GM12891 (cell line): ENCODE measurements at regions not wholly inside any gene's neighbourhood (a gene's known extent, or its start where the extent isn't known, plus 50 kb on each side); places are given as distances from the start of the nearest gene placed in this dataset.
A peak's percentile ranks its signal among the peaks of the same experiment; 100 is the strongest.

Experiments
- DNase-seq: peaks from one replicate; pipeline ENCODE4 v3.0.0; 2011; ENCODE audit warnings: low spot score; ENCODE audit not compliant: insufficient read length
- FAIRE-seq: peaks from 2 replicates; lab custom pipeline; 2011; peaks lifted over from hg19 to GRCh38; lab: Jason Lieb, UNC
- PAX5 ChIP-seq: IDR thresholded peaks from 2 replicates; pipeline ENCODE4 v1.6.1; 2011; ENCODE audit warnings: low read length, moderate library complexity, mild to moderate bottlenecking; ENCODE audit not compliant: insufficient read depth, severe bottlenecking
- POLR2A ChIP-seq: IDR thresholded peaks from 2 replicates; pipeline ENCODE4 v1.6.1; 2011; ENCODE audit warnings: low read depth, low read length, control low read depth
- POLR2AphosphoS5 ChIP-seq: IDR thresholded peaks from 2 replicates; pipeline ENCODE4 v1.6.1; 2011; ENCODE audit warnings: low read depth, low read length, control low read depth
- POU2F2 ChIP-seq: IDR thresholded peaks from 2 replicates; pipeline ENCODE4 v1.6.1; 2011; ENCODE audit warnings: low read depth, mild to moderate bottlenecking, control low read depth, low read length, moderate library complexity
- SPI1 ChIP-seq: IDR thresholded peaks from 2 replicates; pipeline ENCODE4 v1.6.1; 2011; ENCODE audit warnings: low read depth, low read length, control low read depth
- TAF1 ChIP-seq: IDR thresholded peaks from 2 replicates; pipeline ENCODE4 v1.6.1; 2011; ENCODE audit warnings: low read depth, low read length, control low read depth

GRCh38 chr16:74141015-74141414, 155.6 kb upstream of the PSMD7 start:
- DNase-seq (no peak), FAIRE-seq (no peak)
- TF ChIP-seq PAX5 (no peak), TAF1 (no peak), SPI1 (no peak), POU2F2 (no peak), POLR2A (no peak)

- TF ChIP-seq SPI1 (no peak), POU2F2 (no peak), PAX5 (no peak), TAF1 (no peak), POLR2A (no peak), POLR2AphosphoS5 (no peak)
- no peak for FAIRE-seq
- DNase-seq, result no peak
These were observed 156.1 kb upstream of the PSMD7 start for GRCh38 chr16:74140557-74140956.

DNA sequence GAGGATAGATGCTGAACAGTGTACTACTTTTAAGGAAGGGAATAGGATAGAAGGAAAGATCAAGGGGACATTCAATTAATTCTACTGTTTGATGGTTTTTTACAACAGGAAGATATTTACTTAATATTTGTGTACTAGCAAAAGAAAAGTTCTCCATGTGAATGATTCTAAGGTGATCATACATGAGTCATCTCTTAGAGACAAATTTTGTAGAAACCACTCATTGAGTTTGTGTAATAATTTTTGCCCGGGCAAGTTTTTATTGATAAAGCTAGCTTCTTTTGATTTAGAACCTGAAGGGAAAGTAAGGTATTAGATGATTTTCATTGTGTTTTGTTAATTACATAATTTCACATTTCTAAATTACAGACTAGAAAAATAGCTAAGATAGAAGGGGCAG, 172.8 kb upstream of the PSMD7 start:
- no peak for FAIRE-seq
- TF ChIP-seq POLR2AphosphoS5, result no peak
- TF ChIP-seq TAF1, result no peak
- no peak for TF ChIP-seq PAX5
- TF ChIP-seq SPI1, result no peak
- no peak for TF ChIP-seq POLR2A
- TF ChIP-seq POU2F2, result no peak
- DNase-seq, result no peak

GRCh38 chr16:74123195-74123594, 173.4 kb upstream of the PSMD7 start:
- DNase-seq (no peak), FAIRE-seq (no peak)
- no peak for TF ChIP-seq TAF1
- no peak for TF ChIP-seq POLR2A
- no peak for TF ChIP-seq SPI1
- no peak for TF ChIP-seq PAX5
- no peak for TF ChIP-seq POLR2AphosphoS5

DNA sequence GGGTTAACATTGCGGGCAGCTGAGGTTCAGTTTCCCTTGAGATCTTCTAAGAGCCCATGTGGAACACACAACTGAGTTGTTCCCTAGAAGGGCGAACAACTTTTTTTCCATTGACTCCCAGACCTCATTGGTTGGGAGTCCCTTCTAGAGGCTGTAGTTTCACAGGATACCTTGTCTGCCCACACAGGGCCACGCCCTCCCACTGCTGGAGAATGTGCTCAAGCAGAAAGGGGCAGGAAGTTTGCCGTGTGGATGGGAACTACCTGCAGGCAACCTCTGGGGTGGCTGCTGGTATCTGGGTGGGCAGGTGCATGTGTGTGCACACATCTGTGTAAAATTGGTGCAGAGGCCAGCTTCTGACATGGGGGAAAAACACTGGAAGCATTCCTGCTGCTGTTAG, 178.8 kb upstream of the PSMD7 start:
- TF ChIP-seq POLR2AphosphoS5, result no peak
- TF ChIP-seq POLR2A, result no peak
- no peak for TF ChIP-seq SPI1
- no peak for TF ChIP-seq TAF1
- no peak for TF ChIP-seq PAX5
- DNase-seq (no peak), FAIRE-seq (no peak)

DNA sequence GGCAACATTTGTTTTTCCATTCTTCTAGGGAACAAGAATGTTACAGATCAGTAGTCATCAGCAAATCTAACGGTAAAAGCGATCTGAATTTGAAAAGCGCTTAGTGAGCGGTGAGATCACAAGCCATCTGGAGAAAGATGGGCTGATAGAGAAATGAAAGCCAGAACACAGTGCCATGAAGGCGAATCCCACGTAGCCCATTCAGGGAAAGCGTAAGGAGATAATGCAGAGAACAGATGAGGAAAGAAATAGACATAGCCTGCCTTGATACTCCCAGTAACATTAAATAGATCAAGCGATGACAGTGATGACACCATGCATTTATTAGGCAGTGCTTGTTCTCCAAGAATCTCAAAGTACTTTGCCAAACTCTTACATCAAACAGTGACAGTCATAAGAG, 183.1 kb upstream of the PSMD7 start:
- FAIRE-seq, result no peak
- TF ChIP-seq SPI1 (no peak), PAX5 (no peak), POLR2AphosphoS5 (no peak), TAF1 (no peak), POLR2A (no peak), POU2F2 (no peak)

GRCh38 chr16:74111456-74111982, 185.1 kb upstream of the PSMD7 start:
- DNase-seq, result no peak
- no peak for FAIRE-seq
- TF ChIP-seq PAX5 (no peak), POU2F2 (no peak), TAF1 (no peak), SPI1 (no peak), POLR2AphosphoS5 (no peak), POLR2A (no peak)

More for the DNA sequence above, 183.1 kb upstream of the PSMD7 start:
- no peak for DNase-seq

DNA sequence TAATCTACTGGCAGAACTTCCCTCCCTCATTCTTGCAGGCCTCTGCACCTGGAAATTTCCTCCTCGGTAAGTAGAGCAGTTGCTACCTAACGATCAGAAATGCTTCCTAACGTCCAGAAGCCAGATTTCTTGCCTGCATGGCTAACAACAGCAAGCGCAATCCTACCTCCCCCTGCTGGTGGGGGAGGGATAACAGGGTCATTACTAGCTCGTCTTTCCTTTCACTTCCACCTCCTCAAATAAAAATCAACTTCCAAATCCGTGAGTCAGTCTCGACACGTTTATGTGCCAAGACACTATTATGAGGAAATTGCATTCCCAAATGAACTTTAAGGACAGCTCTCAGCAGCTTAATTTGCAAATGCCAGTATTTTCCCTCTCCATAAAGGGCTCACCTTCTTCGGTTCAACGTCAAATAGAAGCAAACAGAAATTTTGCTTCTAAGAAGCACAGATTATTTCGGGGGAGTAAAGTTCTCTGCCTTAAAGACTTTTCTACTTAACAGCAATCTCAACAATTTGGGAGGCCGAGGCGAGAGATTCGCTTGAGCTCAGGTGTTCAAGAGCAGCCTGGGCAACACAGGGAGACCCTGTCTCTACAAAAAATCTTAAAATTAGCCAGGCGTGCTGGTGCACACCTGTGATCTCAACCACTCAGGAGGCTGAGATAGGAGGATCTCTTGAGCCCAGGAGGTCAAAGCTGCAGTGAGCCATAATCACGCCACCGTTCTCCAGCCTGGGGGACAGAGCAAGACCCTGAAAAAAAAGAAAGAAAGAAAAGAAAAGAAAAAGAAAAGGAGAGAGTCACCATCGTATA, 188.6 kb upstream of the PSMD7 start:
- peak; percentile 11 for DNase-seq
- TF ChIP-seq POLR2AphosphoS5, result no peak
- TF ChIP-seq PAX5, result no peak
- TF ChIP-seq POLR2A, result no peak
- TF ChIP-seq SPI1, result no peak
- no peak for TF ChIP-seq TAF1
- no peak for TF ChIP-seq POU2F2
- FAIRE-seq, result peak; percentile 78

GRCh38 chr16:74104022-74104421, 192.6 kb upstream of the PSMD7 start:
- TF ChIP-seq POU2F2 (no peak), SPI1 (no peak), PAX5 (no peak), TAF1 (no peak), POLR2AphosphoS5 (no peak), POLR2A (no peak)
- DNase-seq, result no peak
- FAIRE-seq, result no peak
